ENCODE measurements at regions not wholly inside any gene's neighbourhood (a gene's known extent, or its start where the extent isn't known, plus 50 kb on each side); places are given as distances from the start of the nearest gene placed in this dataset.

GRCh38 chr9:31103836-31104235 lies 1280.6 kb upstream of the ACO1 start:
- no peak for TF ChIP-seq POLR2A (IDR thresholded peaks at IDR 0.05; ENCODE audit: low read length)
- no peak for TF ChIP-seq GATA1 (IDR thresholded peaks at IDR 0.05; ENCODE audit: low read depth, low read length)

Data from erythroblast (primary cell).